ENCODE measurements at regions not wholly inside any gene's neighbourhood (a gene's known extent, or its start where the extent isn't known, plus 50 kb on each side); places are given as distances from the start of the nearest gene placed in this dataset.

DNA sequence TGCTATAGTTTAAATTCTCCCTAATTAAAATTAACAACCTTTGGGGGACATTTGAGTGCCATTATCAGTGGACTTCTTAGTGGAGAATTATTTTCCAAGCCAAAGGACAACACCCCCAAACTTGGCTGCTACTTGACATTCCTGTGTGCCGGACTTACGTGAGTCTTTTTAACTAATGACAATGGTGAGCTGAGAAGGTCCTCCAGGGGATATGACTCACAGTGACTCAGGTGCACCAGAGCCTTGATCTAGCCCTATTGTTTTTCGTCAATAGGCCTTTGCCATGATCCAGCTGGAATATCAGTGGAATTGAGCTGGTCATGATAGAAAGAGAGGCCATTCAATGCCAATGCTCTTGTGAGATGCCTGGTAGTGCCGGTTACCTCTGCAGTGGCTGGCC lies 118.1 kb upstream of the CXCR4 start:
- no peak for DNase-seq

DNA sequence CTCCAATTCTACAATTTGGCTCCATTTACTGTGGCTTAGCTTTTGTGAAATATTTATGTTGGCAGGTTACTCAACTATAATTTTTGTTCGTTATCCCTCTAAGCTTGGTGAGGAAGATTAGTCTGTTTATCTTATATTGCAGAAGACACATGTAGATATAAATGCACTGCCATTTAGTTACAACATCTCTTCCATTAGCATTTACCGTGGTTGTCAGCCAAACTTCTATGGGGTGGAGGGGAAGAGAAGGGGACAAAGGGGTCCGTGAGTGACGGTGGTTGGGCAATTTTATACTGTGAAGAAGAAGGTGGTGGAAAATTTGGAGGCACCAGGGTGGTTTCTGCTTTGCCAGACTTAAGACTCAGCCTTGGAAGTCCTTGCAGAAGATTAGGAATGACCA lies 117.6 kb upstream of the CXCR4 start:
- no peak for DNase-seq

DNA sequence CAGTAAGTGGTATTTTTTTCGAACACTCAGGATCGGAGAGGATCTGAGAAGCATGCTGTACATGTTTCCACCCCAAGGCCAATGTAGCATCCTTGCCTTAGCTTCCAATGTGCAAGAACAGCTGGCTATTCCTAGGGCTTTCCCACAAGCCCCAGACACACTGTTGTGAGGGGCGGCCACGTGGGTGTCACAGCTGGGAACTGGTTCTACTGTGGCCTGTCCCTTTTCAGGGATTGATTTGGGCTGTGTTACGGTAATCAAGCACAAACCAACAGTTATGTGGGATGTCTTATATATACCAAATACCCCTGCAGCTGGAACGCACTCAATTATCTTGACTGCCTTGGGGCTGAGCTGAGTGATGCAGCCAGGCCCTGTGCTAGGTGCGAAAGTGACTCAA lies 116.3 kb upstream of the CXCR4 start:
- no peak for DNase-seq

DNA sequence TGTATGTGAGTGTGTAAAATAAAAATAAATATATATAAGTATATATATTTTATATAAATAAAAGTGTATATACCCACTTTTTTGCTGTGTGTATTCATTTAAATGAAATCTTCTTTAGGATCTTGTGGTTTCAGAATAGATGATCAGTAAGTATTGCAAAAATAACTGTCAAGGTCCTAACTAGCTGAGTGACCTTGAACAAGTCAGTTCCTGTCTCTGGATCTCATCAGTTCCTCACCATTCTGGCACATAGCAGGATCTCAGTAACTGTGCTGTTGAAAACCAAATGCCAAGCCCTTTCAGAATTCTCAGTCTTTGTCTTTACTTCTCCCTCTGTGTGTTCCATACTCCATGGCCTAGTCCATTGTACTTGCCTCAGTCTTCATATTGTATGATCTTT lies 115.3 kb upstream of the CXCR4 start:
- no peak for DNase-seq

DNA sequence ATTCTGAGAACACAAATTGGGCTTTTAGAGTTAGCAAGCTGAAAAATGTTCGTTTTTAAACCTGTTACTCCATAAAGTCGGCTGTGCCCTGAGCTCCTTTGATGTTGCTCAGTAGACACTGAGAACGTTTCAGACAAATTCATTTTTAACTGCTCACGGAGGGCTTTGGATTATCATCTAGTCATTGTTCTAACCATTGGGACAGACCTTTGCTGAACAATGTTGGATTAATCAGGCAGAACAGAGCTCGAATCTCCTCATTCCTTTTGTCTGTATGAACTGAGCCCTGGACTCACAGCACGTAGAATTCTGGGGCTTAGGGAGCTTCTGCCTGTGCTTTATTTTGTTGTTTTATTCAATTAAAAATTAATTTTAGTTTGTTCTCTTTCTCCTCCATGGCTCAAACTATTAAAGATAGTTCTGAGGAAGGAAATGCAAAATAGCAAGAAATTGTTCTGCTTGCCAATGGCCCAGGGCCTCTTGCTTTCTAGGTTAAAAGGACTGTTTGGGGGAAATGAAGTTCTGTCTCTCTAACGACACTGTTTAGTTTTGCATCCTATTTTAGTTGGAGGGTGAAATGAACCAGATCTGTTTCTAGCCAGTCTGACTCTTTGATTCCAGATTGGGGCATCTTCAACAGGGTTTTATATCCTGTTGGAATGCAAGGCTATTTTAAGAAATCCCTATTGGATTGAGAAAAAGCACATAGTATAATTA lies 114.7 kb upstream of the CXCR4 start:
- no peak for DNase-seq

DNA sequence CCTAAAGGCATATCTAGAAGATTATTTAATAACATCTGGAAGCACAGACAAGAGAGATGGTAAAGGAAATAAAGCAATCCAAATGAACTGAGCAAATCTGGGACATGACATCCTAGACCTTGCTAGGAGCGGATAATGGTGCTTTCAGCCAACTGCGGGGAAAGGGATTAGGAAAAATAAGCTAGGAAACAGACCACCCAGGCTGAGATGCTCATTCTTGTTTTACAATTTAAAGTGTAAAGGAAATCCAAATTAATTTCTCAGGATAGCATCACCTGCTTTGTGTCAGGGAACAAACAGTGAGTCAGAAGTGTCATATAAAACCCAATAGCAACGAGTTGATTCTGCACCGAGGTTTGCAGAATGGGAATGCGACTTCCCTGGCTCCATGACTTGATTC lies 112.5 kb upstream of the CXCR4 start:
- no peak for DNase-seq

DNA sequence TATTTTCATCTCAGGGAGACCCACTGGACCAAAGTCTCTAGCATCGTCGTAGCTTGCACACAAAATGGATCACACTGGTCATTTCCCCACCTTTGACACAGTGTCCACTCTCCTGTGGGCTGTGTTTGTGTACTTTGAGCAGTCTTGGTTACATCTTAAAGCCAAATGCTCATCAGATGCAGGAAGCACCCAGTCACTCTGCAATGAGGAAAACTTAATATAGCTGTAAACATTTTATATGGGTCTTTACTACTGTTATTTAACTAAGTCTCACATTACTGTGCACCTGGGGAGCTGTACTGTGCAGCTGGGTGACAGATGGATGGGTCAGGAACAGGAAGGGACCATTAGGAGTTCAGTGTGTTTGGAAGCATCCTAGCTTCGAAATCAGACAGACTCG lies 109.0 kb upstream of the CXCR4 start:
- DNase-seq = no peak

DNA sequence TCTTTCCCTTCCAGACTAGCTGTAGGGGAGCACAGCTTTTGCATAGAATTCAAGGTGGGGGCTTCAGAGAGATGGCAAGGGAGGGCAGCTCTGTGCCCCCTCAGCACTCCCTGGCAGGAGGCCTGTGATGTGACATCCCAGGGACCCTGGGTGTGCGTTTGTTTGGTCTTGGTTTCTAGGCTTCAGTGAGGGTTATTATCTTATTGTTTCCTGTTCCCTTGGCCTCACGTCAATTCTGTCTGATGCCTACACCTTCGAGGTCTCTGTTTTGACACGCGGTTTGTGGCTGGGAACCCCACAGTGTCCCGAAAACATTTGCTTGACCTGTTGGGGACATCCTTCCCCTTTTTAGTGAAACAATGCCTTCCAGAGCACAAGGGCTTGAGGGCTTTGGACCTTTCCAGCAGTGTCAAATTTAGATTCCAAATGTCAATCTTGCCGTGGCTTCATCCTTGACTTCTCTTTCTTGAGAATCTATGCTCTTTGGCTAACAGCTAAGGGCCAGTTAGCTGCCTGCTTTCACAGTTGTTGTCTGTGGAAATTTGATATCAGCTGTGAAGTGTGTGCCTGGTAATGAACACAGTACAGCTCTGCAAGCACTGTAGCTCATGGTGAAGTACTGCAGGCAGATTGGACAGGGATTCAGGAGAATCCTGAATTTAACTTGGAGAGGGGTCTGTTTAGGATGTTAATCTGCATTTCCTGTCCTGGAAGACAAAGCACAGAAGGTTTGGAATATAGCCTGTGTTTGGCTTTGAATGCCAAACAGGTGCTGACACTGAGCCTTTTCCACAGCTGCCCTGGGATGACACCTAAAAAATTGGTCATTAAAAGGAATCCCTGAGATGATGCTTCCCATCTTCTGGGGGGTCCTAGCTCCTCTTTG lies 108.2 kb upstream of the CXCR4 start:
- no peak for DNase-seq

DNA sequence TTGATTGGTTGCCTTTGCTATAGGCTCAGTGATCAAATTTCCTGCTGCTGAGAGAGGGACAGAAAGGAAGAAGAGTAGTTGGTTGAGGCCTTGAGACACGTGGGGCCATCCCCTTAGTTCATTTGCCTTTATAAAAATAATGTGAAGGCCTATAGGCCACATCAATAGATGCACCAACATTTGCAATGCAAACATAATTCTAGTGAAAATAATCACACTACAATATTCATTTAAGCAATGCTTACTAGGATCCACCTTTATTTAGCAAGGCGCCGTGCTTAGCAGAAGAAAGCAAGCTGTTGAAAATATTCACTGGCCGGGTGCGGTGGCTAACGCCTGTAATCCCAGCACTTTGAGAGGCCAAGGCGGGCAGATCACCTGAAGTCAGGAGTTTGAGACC lies 105.3 kb upstream of the CXCR4 start:
- no peak for DNase-seq

DNA sequence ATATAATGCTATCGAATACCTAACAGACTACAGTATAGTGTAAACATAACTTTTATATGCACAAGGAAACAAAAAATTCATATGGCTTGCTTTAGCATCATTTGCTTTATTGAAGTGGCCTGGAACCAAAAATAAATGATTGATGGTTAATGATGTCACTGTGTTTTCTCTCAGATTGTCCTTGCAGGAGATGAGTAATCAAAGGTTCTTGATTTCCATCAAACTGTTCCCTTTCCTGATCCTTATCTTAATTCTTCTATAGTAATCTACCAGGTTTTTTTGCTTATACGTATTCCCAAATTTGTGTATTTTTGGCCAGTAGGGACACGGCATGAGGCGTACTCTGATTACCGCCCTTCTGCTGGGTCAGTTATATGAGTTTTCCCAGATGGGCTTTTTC lies 104.9 kb upstream of the CXCR4 start:
- DNase-seq = no peak

DNA sequence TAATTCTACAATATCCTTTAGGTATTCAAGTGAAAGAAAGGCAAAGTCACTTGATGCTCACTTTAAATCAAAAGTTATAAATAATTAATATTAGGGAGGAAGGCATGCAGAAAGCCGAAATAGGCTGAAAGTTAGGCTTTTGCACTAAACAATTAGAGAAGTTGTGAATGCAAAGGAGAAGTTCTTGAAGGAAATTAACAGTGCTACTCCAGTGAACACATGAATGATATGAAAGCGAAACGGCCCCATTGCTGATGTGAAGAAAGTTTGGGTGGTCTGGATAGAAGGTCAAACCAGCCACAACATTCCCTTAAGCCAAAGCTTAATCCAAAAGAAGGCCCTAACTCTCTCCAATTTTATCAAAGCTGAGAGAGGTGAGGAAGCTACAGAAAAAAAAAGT lies 103.1 kb upstream of the CXCR4 start:
- DNase-seq = no peak

DNA sequence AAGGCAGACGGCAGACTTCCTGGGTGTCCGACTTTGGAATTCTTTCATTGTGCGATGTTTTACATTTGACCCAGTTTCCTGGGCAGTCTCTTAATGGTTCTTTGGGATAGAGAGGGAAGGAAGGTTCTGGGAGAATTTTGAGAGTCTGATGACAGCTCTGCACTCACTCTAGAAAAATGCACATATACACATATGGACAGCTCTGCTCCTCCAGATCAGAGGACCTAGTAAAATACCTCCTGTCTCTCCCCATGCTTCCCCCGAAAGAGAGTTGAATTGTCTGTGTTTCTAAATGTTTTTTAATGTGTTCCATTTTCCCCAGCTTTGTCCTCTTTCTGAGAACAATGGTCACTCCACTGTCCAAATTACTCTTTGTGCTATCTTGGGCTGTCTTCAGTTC lies 102.0 kb upstream of the CXCR4 start:
- no peak for DNase-seq

DNA sequence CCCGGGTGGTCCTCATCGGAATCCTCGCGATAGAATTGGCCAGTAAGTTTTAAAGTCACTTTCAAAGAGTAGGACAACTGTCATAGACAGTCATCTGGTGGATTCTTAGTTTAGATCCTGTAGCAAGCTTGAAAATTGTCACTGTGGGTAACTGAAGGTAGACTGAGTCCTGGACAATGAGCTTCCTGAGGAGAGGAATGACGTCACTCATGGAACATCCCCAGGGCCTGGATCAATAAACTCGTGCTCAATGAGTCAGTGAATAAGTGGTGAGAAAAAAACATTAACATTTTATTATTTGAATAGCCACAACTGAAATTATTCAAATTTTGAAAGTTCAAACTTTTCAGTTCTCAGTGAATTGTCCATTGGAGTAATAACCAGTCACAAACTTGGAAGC lies 101.4 kb upstream of the CXCR4 start:
- no peak for DNase-seq

DNA sequence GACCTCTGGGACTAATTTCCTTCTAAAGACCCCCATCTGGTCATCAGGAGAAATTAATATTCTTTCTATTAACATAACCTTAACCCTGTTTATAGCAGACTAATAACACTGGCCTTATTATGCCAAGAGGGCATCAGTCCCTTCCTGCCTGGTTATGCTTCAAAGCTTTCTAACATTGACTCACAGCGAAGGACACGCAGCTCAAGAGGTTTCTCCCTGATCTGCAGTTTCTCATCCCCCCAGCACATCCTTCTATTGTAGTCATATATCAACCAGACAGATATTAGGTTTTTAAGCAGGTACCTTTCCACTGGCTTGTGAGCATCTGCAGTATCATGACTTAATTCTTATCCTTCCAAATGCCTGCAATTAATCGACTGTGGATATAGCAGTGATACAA lies 100.0 kb upstream of the CXCR4 start:
- no peak for DNase-seq

DNA sequence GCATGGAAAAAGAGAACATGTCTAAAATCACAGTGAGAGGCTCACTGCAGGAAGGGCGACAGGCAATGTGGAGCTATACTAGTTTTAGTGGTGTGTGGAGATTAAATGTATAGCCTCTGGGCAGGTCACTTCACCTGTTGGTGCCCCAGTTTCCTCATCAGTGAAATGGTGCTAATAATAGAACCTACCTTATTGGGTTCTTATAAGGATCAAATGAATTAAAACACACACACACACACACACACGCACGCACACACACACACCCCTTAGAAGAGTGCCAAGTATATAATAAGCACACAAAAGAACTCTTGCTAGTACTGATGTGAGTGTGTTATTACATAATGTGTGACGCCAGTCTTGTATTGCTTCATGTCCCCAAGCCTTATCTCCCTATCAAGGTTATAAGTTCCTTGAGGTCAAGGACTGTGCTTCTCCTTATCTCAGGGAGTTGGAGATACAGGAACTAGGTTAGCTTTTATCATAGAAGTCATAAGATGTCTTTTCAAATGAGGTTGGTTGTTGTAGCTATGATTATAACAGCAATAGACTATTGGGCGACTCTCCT lies 98.0 kb upstream of the CXCR4 start:
- DNase-seq = no peak

DNA sequence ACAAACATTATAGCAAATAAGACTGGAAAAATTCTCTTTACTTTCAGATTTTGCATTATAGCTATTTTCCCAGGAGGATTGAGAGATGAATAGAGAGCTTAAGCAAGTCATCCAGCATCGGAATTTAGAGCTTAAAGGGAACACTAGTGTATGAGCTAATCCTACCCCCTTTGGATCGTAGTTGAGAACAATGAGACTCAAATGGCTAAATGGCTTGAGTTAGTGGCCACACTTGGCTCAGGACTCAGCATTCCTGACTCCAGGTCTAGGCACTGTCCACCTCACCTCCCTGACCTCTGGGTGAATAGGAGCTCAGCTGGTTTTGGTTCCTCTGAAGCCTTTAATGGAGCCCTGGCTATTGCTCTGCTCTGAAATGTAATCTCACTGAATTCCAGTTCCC lies 97.5 kb upstream of the CXCR4 start:
- DNase-seq = no peak

DNA sequence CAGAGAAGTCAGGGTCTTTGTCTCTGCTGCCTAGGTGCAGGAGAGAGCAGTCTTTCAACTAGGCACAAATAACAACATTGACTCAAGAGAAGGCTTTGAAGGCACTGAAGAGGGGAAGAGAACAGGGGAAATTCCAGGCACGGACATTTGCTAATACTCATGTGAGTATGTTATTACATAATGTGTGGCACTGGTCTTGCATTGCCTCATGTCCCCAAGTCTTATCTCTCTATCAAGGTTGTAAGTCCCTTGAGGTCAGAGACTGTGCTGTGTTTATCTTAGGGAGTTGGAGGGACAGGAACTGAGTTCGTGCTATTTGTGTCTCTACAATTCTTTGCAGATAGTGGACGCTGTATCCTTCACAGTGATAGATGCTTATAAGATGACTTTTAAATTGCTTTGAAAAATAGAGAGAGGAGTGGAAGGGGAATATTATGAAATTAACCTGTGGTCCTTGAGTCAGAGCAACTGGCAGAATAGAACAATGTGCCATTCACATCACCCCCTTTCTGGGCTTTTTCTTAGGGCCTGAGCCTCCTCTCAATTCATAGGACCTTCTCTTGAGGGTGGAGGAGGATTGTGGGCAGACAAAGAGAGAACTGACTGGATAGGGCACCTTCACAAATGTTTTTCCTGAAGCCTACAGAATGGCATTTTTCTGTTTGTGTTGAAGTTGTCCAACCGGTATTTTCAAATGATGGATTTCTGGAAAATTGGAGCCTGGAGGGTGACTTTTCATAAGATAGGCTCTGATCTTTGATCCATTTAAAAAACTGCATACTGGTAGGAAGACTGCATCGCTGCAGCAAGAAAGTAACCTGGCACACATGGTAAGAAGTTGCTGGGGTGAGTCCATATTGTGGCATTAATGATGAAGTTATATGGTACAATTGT lies 96.6 kb upstream of the CXCR4 start:
- DNase-seq = no peak

DNA sequence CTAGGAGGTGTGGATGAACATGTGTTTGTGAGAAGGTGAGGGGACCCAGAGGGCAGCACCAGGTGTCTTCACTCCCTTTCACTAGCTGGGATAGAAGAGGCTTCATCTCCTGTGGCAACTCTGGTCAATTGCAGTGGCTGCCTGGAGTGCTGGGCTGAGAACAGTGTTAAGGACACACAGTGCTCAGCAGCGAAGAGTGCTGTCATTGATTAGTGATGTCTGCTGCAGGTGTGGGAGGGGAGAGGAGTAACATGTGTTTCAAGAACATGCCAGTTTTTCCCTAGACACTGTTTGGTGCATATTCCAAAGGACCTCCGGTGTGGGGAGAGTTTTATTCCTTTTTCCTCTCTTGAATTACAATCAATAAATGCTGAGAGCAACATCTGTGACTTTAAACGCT lies 95.9 kb upstream of the CXCR4 start:
- no peak for DNase-seq

DNA sequence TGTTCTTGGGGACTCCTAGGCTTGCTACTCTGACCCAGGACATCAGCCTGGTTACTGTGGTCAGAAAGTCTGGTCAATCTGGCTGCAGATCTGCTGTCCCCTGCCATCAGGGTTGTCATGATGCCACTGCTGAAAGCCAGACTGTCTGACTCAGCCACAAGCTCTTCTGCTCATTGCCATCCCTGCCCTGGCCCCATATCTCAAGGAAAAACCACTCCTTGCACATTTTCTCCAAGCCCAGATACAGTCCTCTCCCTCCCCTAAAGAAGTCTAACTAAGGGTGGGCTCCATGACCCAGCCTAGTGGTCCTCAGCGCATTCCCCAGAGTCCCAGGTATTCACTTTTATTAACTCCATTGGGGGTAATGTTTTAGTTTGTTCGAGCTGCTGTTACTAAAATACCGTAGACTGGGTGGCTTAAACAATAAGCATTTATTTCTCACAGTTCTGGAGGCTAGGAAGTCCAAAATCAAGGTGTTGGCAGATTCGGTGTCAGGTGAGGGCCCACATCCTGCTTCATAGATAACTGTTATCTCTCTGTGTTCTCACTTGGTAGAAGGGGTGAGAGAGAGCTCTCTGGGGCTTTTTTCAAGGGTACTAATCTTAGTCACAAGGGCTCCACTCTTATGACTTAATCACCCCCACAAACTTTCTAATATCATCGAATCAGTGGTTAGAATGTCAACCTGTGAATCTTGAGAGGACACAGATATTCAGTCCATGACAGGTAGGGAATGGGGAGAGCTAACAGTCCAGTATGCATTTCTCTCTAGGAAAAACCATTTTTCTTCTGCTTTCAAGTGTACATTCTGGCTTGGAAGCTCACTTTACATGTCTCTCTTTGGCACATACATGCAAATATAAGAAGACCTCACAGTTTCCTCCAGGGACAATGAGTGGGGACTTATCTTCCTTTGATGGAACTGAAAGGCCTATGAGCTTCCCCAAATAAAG lies 94.8 kb upstream of the CXCR4 start:
- DNase-seq = no peak

DNA sequence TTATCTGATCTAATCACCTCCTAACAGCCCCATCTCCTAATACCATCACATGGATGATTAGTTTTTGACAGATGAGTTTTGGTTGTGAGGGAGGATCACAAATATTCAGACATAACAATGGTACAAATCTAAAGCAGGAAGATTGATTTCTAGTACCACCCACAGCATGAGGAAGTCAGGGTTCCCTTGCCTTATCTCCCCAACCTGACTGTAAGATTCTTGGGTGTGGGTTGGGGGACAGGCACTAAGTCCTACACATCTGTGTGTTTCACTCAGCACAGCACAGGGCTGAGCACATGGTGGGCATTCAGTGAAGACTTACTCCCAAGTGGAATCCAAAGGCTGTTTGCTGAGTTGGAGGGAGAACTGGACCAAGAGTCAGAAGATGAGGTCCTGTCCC lies 93.8 kb upstream of the CXCR4 start:
- no peak for DNase-seq

DNA sequence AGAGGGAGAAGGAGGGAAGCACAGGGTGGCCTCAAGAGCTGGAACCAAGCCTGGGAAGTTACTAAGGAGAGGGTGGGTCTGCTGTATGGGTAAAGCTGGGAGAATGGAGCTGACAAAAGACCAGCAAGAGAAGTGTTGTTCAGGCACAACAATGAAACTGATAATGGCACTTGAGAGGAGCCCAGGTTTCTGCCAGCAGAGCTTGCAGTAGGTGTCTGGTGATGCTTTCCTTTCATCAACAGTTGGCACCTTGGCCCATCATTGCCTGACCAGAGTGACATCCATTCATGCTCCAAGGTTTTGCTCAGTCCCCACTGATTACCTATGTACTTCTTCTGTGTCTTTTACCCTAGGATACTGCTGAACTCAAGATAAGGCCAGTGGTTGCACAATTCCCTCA lies 92.9 kb upstream of the CXCR4 start:
- DNase-seq = no peak

DNA sequence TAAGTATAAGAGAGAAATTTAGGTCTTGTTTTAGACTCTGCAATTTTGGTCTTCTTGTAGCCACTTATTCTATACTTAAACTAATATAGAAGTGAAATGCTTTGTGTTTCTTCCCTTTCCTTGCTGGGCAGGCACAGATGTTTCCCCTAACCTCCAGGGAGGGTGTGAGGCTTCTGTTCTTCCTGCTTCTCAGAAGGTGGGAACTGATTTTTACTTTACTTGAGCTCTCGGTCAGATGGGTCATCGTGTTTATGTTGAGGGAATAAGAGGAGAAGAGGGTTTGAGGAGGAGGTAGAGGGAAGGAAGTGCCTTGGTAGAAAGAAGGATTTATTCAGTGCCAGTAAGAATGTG lies 92.5 kb upstream of the CXCR4 start:
- DNase-seq = no peak

Data from NCI-H748 treated with DMSO at 0.1 percent for 48 hours (cell line).